Activated CD8-positive, alpha-beta T cell treated with anti-CD3 and anti-CD28 coated beads for 36 hours (primary cell): ENCODE measurements at regions not wholly inside any gene's neighbourhood (a gene's known extent, or its start where the extent isn't known, plus 50 kb on each side); places are given as distances from the start of the nearest gene placed in this dataset.

ENCODE experiments used
- ATAC-seq: fragments of 200-7000 bp; cut with Tn5 transposase; one replicate; pipeline ENCODE4 v1.10.0; 2021; ENCODE audit warnings: mild to moderate bottlenecking, moderate library complexity
- CTCF ChIA-PET: fragments of 350-600 bp; sonication (Branson Sonifier 250); formaldehyde crosslinking; loops from one replicate; lab custom pipeline; 2021; ENCODE audit warnings: antibody characterized with exemption; lab: Charles Lee
- POLR2A ChIA-PET: fragments of 350-600 bp; sonication (Branson Sonifier 250); formaldehyde crosslinking; loops from one replicate; lab custom pipeline; 2021; ENCODE audit warnings: antibody characterized with exemption; lab: Charles Lee
- DNase-seq: peaks from one replicate; pipeline ENCODE4 v3.0.0-alpha.2; 2020
- H3K27ac Mint-ChIP-seq: one replicate; pipeline ENCODE4 v1.8.0; 2021; ENCODE audit warnings: mild to moderate bottlenecking, mixed read lengths
- H3K27me3 Mint-ChIP-seq: one replicate; pipeline ENCODE4 v1.8.0; 2021; ENCODE audit warnings: mixed read lengths
- H3K36me3 Mint-ChIP-seq: one replicate; pipeline ENCODE4 v1.8.0; 2021; ENCODE audit warnings: low read depth, mixed read lengths
- H3K4me1 Mint-ChIP-seq: one replicate; pipeline ENCODE4 v1.8.0; 2021; ENCODE audit warnings: low read depth, mixed read lengths
- H3K4me3 Mint-ChIP-seq: one replicate; pipeline ENCODE4 v1.8.0; 2021; ENCODE audit warnings: mild to moderate bottlenecking, moderate library complexity, mixed read lengths
- H3K9me3 Mint-ChIP-seq: one replicate; pipeline ENCODE4 v1.8.0; 2021; ENCODE audit warnings: mixed read lengths
- intact Hi-C: fragments of 100-400 bp; cut with micrococcal nuclease; formaldehyde crosslinking; loops from one replicate; pipeline ENCODE4 v1.10.0; 2022
- TF ChIP-seq, protein P1 (sequence below): fragments of 200-600 bp; IDR thresholded peaks from one replicate; pipeline ENCODE4 v1.8.0; 2022; ENCODE audit warnings: antibody characterized with exemption, mild to moderate bottlenecking

DNA sequence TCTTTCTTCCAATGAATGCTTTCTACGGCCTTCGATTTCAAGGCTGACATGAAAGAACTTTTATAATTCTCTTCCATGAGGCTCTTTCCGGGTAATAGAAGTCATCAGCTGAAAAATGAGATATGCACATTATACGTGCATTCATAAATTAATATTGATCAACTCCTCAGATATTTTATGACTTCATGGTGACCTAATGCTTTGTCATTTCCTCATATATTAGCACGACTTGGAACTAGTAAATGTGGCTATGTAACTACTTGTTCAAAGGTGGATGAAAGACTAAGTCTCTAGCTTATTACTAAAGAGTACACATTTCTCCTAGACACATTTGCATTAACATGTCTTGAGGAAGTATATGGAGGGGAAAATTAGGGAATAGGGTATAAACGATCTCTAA, 168.8 kb downstream of the HDGFL1 start:
- ChIA-PET POLR2A (interaction anchor here (0.6 kb wide), 1 partner anchor 792 kb away, joined by 4 read pairs; no protein-coding TSS in a partner anchor), CTCF (interaction anchor here (1.0 kb wide), 1 partner anchor 13 kb away, joined by 3 read pairs; no protein-coding TSS in a partner anchor)
- ATAC-seq: no peak
- H3K4me3 Mint-ChIP-seq: no peak overlapping the region
- no peak for DNase-seq
- H3K36me3 Mint-ChIP-seq: no peaks in the 10 kb centered on the region
- no peaks in the 10 kb centered on the region for H3K4me1 Mint-ChIP-seq
- TF ChIP-seq, protein P1, sequence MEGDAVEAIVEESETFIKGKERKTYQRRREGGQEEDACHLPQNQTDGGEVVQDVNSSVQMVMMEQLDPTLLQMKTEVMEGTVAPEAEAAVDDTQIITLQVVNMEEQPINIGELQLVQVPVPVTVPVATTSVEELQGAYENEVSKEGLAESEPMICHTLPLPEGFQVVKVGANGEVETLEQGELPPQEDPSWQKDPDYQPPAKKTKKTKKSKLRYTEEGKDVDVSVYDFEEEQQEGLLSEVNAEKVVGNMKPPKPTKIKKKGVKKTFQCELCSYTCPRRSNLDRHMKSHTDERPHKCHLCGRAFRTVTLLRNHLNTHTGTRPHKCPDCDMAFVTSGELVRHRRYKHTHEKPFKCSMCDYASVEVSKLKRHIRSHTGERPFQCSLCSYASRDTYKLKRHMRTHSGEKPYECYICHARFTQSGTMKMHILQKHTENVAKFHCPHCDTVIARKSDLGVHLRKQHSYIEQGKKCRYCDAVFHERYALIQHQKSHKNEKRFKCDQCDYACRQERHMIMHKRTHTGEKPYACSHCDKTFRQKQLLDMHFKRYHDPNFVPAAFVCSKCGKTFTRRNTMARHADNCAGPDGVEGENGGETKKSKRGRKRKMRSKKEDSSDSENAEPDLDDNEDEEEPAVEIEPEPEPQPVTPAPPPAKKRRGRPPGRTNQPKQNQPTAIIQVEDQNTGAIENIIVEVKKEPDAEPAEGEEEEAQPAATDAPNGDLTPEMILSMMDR: no peak
- intact Hi-C loops: no loop called here
- H3K27ac Mint-ChIP-seq: no peak overlapping the region
- no peaks in the 10 kb centered on the region for H3K27me3 Mint-ChIP-seq
- no peaks in the 10 kb centered on the region for H3K9me3 Mint-ChIP-seq

GRCh38 chr6:22747571-22747970, 178.2 kb downstream of the HDGFL1 start:
- CTCF ChIA-PET: no interaction called here
- Mint-ChIP-seq H3K4me3 (no peak overlapping the region), H3K4me1 (no peaks in the 10 kb centered on the region), H3K9me3 (no peaks in the 10 kb centered on the region), H3K27ac (no peak overlapping the region), H3K27me3 (no peaks in the 10 kb centered on the region), H3K36me3 (no peaks in the 10 kb centered on the region)
- no peak for ATAC-seq
- no peak for DNase-seq
- intact Hi-C loops: no loop called here
- TF ChIP-seq, protein P1: no peak
- POLR2A ChIA-PET: no interaction called here

GRCh38 chr6:22748681-22749080, 179.3 kb downstream of the HDGFL1 start:
- TF ChIP-seq, protein P1: no peak
- H3K36me3 Mint-ChIP-seq: no peaks in the 10 kb centered on the region
- H3K27ac Mint-ChIP-seq: no peak overlapping the region
- ATAC-seq (no peak), DNase-seq (no peak)
- POLR2A ChIA-PET: interaction anchor here (0.6 kb wide), 1 partner anchor 138 kb away, joined by 3 read pairs; no protein-coding TSS in a partner anchor
- H3K9me3 Mint-ChIP-seq: no peaks in the 10 kb centered on the region
- H3K4me1 Mint-ChIP-seq: no peaks in the 10 kb centered on the region
- intact Hi-C loops: no loop called here
- CTCF ChIA-PET: no interaction called here
- H3K4me3 Mint-ChIP-seq: no peak overlapping the region
- H3K27me3 Mint-ChIP-seq: no peaks in the 10 kb centered on the region

- Mint-ChIP-seq H3K27ac (no peak overlapping the region), H3K4me1 (no peaks in the 10 kb centered on the region), H3K36me3 (no peaks in the 10 kb centered on the region), H3K4me3 (no peak overlapping the region), H3K27me3 (no peaks in the 10 kb centered on the region), H3K9me3 (no peaks in the 10 kb centered on the region)
- DNase-seq (no peak), ATAC-seq (no peak)
- ChIA-PET POLR2A (no interaction called here), CTCF (interaction anchor here (0.6 kb wide), 1 partner anchor 663 kb away, joined by 3 read pairs; no protein-coding TSS in a partner anchor)
- intact Hi-C loops: no loop called here
- TF ChIP-seq, protein P1: no peak
Observed at GRCh38 chr6:22749696-22750095, 180.3 kb downstream of the HDGFL1 start.

- TF ChIP-seq, protein P1: no peak
- intact Hi-C loops: no loop called here
- Mint-ChIP-seq H3K4me1 (no peaks in the 10 kb centered on the region), H3K27ac (no peak overlapping the region), H3K36me3 (no peaks in the 10 kb centered on the region), H3K27me3 (no peaks in the 10 kb centered on the region), H3K9me3 (no peaks in the 10 kb centered on the region), H3K4me3 (no peak overlapping the region)
- no peak for DNase-seq
- ChIA-PET POLR2A (no interaction called here), CTCF (interaction anchor here (1.3 kb wide), 1 partner anchor 13 kb away, joined by 3 read pairs; no protein-coding TSS in a partner anchor)
- ATAC-seq: no peak
Observed at GRCh38 chr6:22751223-22751622, 181.9 kb downstream of the HDGFL1 start.
